Keratinocyte (primary cell): ENCODE measurements at regions not wholly inside any gene's neighbourhood (a gene's known extent, or its start where the extent isn't known, plus 50 kb on each side); places are given as distances from the start of the nearest gene placed in this dataset.

Source experiments
- DNase-seq: peaks from one replicate; pipeline ENCODE4 v3.0.0-alpha.2; 2011; ENCODE audit warnings: low read depth, missing footprints, low spot score
- FAIRE-seq: peaks from 2 replicates; lab custom pipeline; 2011; peaks lifted over from hg19 to GRCh38; lab: Jason Lieb, UNC
- H2AFZ ChIP-seq: 2 replicates; pipeline ENCODE4 v1.6.0; 2012; ENCODE audit warnings: low read length, control low read depth, inconsistent platforms; ENCODE audit not compliant: control insufficient read depth
- H3K27ac ChIP-seq: 2 replicates; pipeline ENCODE4 v1.5.1; 2011; ENCODE audit warnings: low read length; ENCODE audit not compliant: control insufficient read depth, insufficient read depth
- H3K27me3 ChIP-seq: 3 replicates; pipeline ENCODE4 v1.6.0; 2011; ENCODE audit warnings: low read length; ENCODE audit not compliant: control insufficient read depth, insufficient read depth; ENCODE audit errors: extremely low read depth
- H3K36me3 ChIP-seq, 2 experiments: 2 replicates in 1 of 2; 3 replicates in 1 of 2; pipeline ENCODE4 v1.5.1; 2011; ENCODE audit warnings: low read length in 2 of 2, mild to moderate bottlenecking in 1 of 2; ENCODE audit not compliant: control insufficient read depth in 2 of 2, insufficient read depth in 2 of 2; ENCODE audit errors: extremely low read depth in 1 of 2
- H3K4me1 ChIP-seq: 3 replicates; pipeline ENCODE4 v1.5.1; 2011; ENCODE audit warnings: low read length; ENCODE audit not compliant: control insufficient read depth, insufficient read depth; ENCODE audit errors: extremely low read depth
- H3K4me2 ChIP-seq: 3 replicates; pipeline ENCODE4 v1.6.0; 2011; ENCODE audit warnings: low read depth, low read length; ENCODE audit not compliant: control insufficient read depth, insufficient read depth; ENCODE audit errors: extremely low read depth
- H3K4me3 ChIP-seq, 3 experiments: fragments of 200-600 bp in 1 of 3; sonication (generic) in 1 of 3; 2 replicates in 2 of 3; 3 replicates in 1 of 3; pipeline ENCODE4 v1.5.1; 2011 to 2016; ENCODE audit warnings: low read length in 3 of 3, mild to moderate bottlenecking in 3 of 3, control low read depth in 2 of 3, inconsistent platforms in 1 of 3, low read depth in 1 of 3, mixed read lengths in 1 of 3, mixed run types in 1 of 3, moderate library complexity in 1 of 3; ENCODE audit not compliant: control insufficient read depth in 2 of 3, insufficient read depth in 2 of 3; ENCODE audit errors: extremely low read depth in 1 of 3
- H3K79me2 ChIP-seq: 2 replicates; pipeline ENCODE4 v1.6.0; 2012; ENCODE audit warnings: low read length; ENCODE audit not compliant: control insufficient read depth, insufficient read depth
- H3K9ac ChIP-seq: 3 replicates; pipeline ENCODE4 v1.6.0; 2011; ENCODE audit warnings: low read length; ENCODE audit not compliant: control insufficient read depth, insufficient read depth; ENCODE audit errors: extremely low read depth
- H3K9me1 ChIP-seq: 3 replicates; pipeline ENCODE4 v1.6.0; 2011; ENCODE audit warnings: low read length; ENCODE audit not compliant: control insufficient read depth, insufficient read depth; ENCODE audit errors: extremely low read depth
- H3K9me3 ChIP-seq: 2 replicates; pipeline ENCODE4 v1.5.1; 2012; ENCODE audit warnings: low read depth, low read length; ENCODE audit not compliant: control insufficient read depth
- H4K20me1 ChIP-seq: 3 replicates; pipeline ENCODE4 v1.6.0; 2011; ENCODE audit warnings: low read length; ENCODE audit not compliant: control insufficient read depth, insufficient read depth; ENCODE audit errors: extremely low read depth
- EZH2 ChIP-seq: IDR thresholded peaks from one replicate; pipeline ENCODE4 v1.6.1; 2012; ENCODE audit warnings: inconsistent platforms, mild to moderate bottlenecking, low read length, moderate library complexity
- dilution Hi-C: fragments of 300-500 bp; cut with MboI; formaldehyde crosslinking; loops from one replicate; pipeline ENCODE4 v1.7.0; 2020; ENCODE audit warnings: low sequenced_read_pairs; ENCODE audit not compliant: extremely low pct_ligation_motif_present
- TF ChIP-seq, protein P1 (sequence below), 3 experiments: IDR thresholded peaks in 1 of 3; conservative IDR thresholded peaks in 1 of 3; optimal IDR thresholded peaks in 1 of 3; 2 replicates in 2 of 3; 3 replicates in 1 of 3; pipeline versions ENCODE3 to v1.5.1; 2011; ENCODE audit warnings: low read length in 3 of 3, mild to moderate bottlenecking in 3 of 3, moderate library complexity in 2 of 3, control low read depth in 1 of 3, inconsistent platforms in 1 of 3; ENCODE audit not compliant: insufficient read depth in 2 of 3; ENCODE audit errors: extremely low read depth in 1 of 3

DNA sequence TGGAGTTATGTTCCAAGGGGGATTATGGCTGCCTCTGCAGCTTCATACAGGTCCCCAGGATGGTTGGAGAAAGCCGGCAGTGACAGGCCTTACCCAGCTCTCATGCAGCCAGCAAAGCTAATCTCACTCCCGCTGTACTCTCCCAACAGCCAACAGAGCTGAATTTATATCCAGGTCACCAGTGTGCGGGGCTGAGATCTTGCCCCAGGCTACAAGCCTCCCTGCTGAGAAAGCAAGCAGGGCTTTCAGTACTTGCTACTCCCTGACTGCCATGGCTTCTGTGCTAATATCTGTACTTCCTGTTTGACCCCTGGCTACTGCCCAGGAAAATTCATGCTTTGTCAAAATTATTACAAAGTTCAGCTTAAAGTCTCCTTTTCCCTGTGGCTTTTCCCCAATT is 92.9 kb downstream of the ATP23 start:
- Histone ChIP-seq H3K36me3 (no peaks in the 10 kb centered on the region), H3K79me2 (no peaks in the 10 kb centered on the region), H3K9me3 (peaks cover 7% of the 10 kb centered on the region), H3K4me1 (peaks cover 14% of the 10 kb centered on the region), H2AFZ (no peak overlapping the region), H3K9ac (no peak overlapping the region), H4K20me1 (no peaks in the 10 kb centered on the region), H3K4me3 (no peak overlapping the region), H3K27me3 (no peaks in the 10 kb centered on the region), H3K4me2 (no peak overlapping the region), H3K9me1 (no peaks in the 10 kb centered on the region), H3K27ac (no peak overlapping the region)
- DNase-seq (no peak), FAIRE-seq (no peak)
- TF ChIP-seq EZH2 = no peak
- TF ChIP-seq, protein P1, sequence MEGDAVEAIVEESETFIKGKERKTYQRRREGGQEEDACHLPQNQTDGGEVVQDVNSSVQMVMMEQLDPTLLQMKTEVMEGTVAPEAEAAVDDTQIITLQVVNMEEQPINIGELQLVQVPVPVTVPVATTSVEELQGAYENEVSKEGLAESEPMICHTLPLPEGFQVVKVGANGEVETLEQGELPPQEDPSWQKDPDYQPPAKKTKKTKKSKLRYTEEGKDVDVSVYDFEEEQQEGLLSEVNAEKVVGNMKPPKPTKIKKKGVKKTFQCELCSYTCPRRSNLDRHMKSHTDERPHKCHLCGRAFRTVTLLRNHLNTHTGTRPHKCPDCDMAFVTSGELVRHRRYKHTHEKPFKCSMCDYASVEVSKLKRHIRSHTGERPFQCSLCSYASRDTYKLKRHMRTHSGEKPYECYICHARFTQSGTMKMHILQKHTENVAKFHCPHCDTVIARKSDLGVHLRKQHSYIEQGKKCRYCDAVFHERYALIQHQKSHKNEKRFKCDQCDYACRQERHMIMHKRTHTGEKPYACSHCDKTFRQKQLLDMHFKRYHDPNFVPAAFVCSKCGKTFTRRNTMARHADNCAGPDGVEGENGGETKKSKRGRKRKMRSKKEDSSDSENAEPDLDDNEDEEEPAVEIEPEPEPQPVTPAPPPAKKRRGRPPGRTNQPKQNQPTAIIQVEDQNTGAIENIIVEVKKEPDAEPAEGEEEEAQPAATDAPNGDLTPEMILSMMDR (optimal IDR thresholded peaks at IDR 0.05 in 1 of 3, IDR thresholded peaks at IDR 0.05 in 1 of 3, conservative IDR thresholded peaks at IDR 0.05 in 1 of 3; ENCODE audit: extremely low read depth in 1 of 3, insufficient read depth in 2 of 3, low read length in 3 of 3) = no peak
- dilution Hi-C loops = no loop called here

DNA sequence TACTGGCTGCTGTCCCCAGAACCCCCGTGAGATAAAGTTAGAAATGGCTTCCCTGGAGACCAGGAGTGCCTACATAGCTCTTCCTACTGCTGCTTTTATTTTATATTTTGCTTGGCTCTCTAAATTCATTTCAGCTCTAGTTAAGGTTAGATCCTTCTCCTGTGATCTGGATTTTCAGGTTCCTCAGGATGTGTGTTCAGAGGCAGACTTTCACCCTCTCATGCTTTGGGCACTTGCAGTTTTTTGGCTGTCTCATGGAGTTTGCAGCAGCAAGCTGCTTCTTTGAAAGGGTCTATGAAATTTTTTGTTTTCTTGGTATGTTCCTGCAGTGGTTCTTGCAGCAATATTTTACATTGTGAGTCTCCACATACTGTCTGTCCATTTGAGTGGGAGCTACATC is 93.3 kb downstream of the ATP23 start:
- DNase-seq = no peak

More for the DNA sequence above, 93.3 kb downstream of the ATP23 start:
- H3K36me3 ChIP-seq = no peaks in the 10 kb centered on the region
- no peak overlapping the region for H3K27ac ChIP-seq
- dilution Hi-C loops = no loop called here
- H3K4me1 ChIP-seq = peaks cover 11% of the 10 kb centered on the region
- H2AFZ ChIP-seq = no peak overlapping the region
- no peaks in the 10 kb centered on the region for H4K20me1 ChIP-seq
- H3K79me2 ChIP-seq = no peaks in the 10 kb centered on the region
- TF ChIP-seq EZH2 = no peak
- TF ChIP-seq, protein P1 (optimal IDR thresholded peaks at IDR 0.05 in 1 of 3, IDR thresholded peaks at IDR 0.05 in 1 of 3, conservative IDR thresholded peaks at IDR 0.05 in 1 of 3; ENCODE audit: extremely low read depth in 1 of 3, insufficient read depth in 2 of 3, low read length in 3 of 3) = no peak
- no peaks in the 10 kb centered on the region for H3K9me1 ChIP-seq
- H3K9me3 ChIP-seq = peaks cover 7% of the 10 kb centered on the region
- no peak overlapping the region for H3K4me2 ChIP-seq
- H3K4me3 ChIP-seq = no peak overlapping the region
- no peak for FAIRE-seq
- no peak overlapping the region for H3K9ac ChIP-seq
- H3K27me3 ChIP-seq = no peaks in the 10 kb centered on the region
